ENCODE measurements at regions not wholly inside any gene's neighbourhood (a gene's known extent, or its start where the extent isn't known, plus 50 kb on each side); places are given as distances from the start of the nearest gene placed in this dataset.

- TF ChIP-seq, protein P1, sequence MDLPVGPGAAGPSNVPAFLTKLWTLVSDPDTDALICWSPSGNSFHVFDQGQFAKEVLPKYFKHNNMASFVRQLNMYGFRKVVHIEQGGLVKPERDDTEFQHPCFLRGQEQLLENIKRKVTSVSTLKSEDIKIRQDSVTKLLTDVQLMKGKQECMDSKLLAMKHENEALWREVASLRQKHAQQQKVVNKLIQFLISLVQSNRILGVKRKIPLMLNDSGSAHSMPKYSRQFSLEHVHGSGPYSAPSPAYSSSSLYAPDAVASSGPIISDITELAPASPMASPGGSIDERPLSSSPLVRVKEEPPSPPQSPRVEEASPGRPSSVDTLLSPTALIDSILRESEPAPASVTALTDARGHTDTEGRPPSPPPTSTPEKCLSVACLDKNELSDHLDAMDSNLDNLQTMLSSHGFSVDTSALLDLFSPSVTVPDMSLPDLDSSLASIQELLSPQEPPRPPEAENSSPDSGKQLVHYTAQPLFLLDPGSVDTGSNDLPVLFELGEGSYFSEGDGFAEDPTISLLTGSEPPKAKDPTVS (IDR thresholded peaks at IDR 0.05; ENCODE audit: low read depth, low read length): no peak
- no peak for TF ChIP-seq TBL1XR1 (IDR thresholded peaks at IDR 0.05; ENCODE audit: low read depth, low read length)
- TF ChIP-seq HDAC6 (IDR thresholded peaks at IDR 0.05; ENCODE audit: unreplicated experiment): no peak
These were observed 84.4 kb upstream of the JAK1 start (continued) for GRCh38 chr1:65050735-65051134.

DNA sequence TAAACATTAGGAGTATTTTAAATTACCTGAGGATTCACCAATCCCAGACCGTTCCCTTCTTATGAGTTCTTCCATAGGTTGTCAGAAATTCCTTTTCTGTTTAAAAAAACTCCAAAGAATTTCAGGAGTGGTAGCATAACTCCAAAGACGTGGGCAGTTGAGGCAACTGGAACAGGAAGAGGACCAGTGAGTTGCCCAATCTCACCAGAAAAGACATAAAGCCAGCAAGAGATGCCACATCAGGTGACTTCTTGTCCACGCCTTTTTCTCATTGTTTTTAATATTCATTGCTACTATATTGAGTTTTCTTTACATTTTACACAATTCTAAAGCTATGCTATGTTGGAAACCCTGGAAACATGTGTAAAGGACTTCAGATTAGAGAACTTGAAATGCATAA lies 88.1 kb upstream of the JAK1 start:
- Histone ChIP-seq H2AFZ (ENCODE audit: control insufficient read depth, low read depth, low read length) (no peak overlapping the region), H3K27me3 (replicated peaks in 1 of 2; ENCODE audit: control insufficient read depth in 2 of 2, insufficient read depth in 2 of 2, low read length in 1 of 2) (no peaks in the 10 kb centered on the region; a peak in 2 of 4 replicates), H3K9ac (ENCODE audit: control insufficient read depth, insufficient read depth, low read length) (no peak overlapping the region), H3K36me3 (ENCODE audit: control insufficient read depth in 2 of 2, insufficient read depth in 2 of 2, low read length in 1 of 2) (no peaks in the 10 kb centered on the region), H3K4me2 (ENCODE audit: control insufficient read depth, insufficient read depth) (no peak overlapping the region), H4K20me1 (ENCODE audit: control insufficient read depth, insufficient read depth) (no peaks in the 10 kb centered on the region), H3K79me2 (ENCODE audit: control insufficient read depth, insufficient read depth, low read length) (no peaks in the 10 kb centered on the region), H3K9me3 (replicated peaks; ENCODE audit: control insufficient read depth, insufficient read depth, low read length) (no peaks in the 10 kb centered on the region), H3K4me3 (no peak overlapping the region), H3K27ac (ENCODE audit: control insufficient read depth, insufficient read depth) (no peak overlapping the region), H3K4me1 (ENCODE audit: control insufficient read depth, insufficient read depth, low read length) (no peaks in the 10 kb centered on the region)
- WGBS (ENCODE audit: insufficient coverage, insufficient replicate concordance, low lambda C conversion rate, missing lambda C conversion rate): 40% methylated on average over 3 of the region's 3 CpGs
- POLR2A ChIA-PET: no interaction called here
- no peak for ATAC-seq
- RAD21 ChIA-PET (ENCODE audit: unreplicated experiment): no interaction called here
- FAIRE-seq: no peak
- SMC1A ChIA-PET (ENCODE audit: uncharacterized antibody, unreplicated experiment): interaction anchor here (1.0 kb wide), 1 partner anchor 164 kb away, joined by 3 read pairs; no protein-coding TSS in a partner anchor
- intact Hi-C loops (cut with micrococcal nuclease; ENCODE audit: unreplicated experiment) (no loop called here), in situ Hi-C loops (cut with MboI) (loop anchor here (25.0 kb wide), 1 partner anchor 158 kb away; no protein-coding TSS in a partner anchor)
- CTCF ChIA-PET: interaction anchor here (1.4 kb wide), 1 partner anchor 8 kb away, joined by 3 read pairs; no protein-coding TSS in a partner anchor
- TF ChIP-seq SKIL (IDR thresholded peaks at IDR 0.05; ENCODE audit: low read depth, poor library complexity, severe bottlenecking): no peak
- TF ChIP-seq, protein P2, sequence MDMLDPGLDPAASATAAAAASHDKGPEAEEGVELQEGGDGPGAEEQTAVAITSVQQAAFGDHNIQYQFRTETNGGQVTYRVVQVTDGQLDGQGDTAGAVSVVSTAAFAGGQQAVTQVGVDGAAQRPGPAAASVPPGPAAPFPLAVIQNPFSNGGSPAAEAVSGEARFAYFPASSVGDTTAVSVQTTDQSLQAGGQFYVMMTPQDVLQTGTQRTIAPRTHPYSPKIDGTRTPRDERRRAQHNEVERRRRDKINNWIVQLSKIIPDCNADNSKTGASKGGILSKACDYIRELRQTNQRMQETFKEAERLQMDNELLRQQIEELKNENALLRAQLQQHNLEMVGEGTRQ (IDR thresholded peaks at IDR 0.05; ENCODE audit: borderline replicate concordance, low read depth, low read length): no peak
- TF ChIP-seq CEBPB (IDR thresholded peaks at IDR 0.05; ENCODE audit: borderline replicate concordance in 1 of 2, low read depth in 2 of 2, low read length in 2 of 2): no peak
- TF ChIP-seq NFXL1 (IDR thresholded peaks at IDR 0.05; ENCODE audit: borderline replicate concordance): no peak
- TF ChIP-seq PKNOX1 (IDR thresholded peaks at IDR 0.05): no peak
- no peak for TF ChIP-seq CREB1 (IDR thresholded peaks at IDR 0.05; ENCODE audit: low read depth)
- TF ChIP-seq BRCA1 (IDR thresholded peaks at IDR 0.05; ENCODE audit: low read depth, low read length): no peak
- TF ChIP-seq HDAC2 (IDR thresholded peaks at IDR 0.05): no peak
- no peak for TF ChIP-seq JUNB (IDR thresholded peaks at IDR 0.05)
- TF ChIP-seq BMI1 (IDR thresholded peaks at IDR 0.05; ENCODE audit: borderline replicate concordance): no peak
- TF ChIP-seq, protein P3, sequence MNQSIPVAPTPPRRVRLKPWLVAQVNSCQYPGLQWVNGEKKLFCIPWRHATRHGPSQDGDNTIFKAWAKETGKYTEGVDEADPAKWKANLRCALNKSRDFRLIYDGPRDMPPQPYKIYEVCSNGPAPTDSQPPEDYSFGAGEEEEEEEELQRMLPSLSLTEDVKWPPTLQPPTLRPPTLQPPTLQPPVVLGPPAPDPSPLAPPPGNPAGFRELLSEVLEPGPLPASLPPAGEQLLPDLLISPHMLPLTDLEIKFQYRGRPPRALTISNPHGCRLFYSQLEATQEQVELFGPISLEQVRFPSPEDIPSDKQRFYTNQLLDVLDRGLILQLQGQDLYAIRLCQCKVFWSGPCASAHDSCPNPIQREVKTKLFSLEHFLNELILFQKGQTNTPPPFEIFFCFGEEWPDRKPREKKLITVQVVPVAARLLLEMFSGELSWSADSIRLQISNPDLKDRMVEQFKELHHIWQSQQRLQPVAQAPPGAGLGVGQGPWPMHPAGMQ (IDR thresholded peaks at IDR 0.05; ENCODE audit: borderline replicate concordance): no peak
- no peak for TF ChIP-seq SUZ12 (IDR thresholded peaks at IDR 0.05; ENCODE audit: unreplicated experiment)
- TF ChIP-seq LARP7 (IDR thresholded peaks at IDR 0.05): no peak
- no TSS peak for BruUV-seq (replicated peaks)
- DNase-seq (ENCODE audit: low read depth, low spot score): no peak
